ENCODE measurements at regions not wholly inside any gene's neighbourhood (a gene's known extent, or its start where the extent isn't known, plus 50 kb on each side); places are given as distances from the start of the nearest gene placed in this dataset.

GRCh38 chr3:86175593-86176444, 815.1 kb downstream of the VGLL3 start:
- no peak for DNase-seq (ENCODE audit: low read depth)

GRCh38 chr3:86175051-86175536, 815.9 kb downstream of the VGLL3 start:
- no peak for DNase-seq (ENCODE audit: low read depth)

GRCh38 chr3:86173401-86173800, 817.5 kb downstream of the VGLL3 start:
- DNase-seq (ENCODE audit: low read depth), result no peak

GRCh38 chr3:86168512-86168911, 822.4 kb downstream of the VGLL3 start:
- no peak for DNase-seq (ENCODE audit: low read depth)

GRCh38 chr3:86162521-86162920, 828.4 kb downstream of the VGLL3 start:
- DNase-seq (ENCODE audit: low read depth), result no peak

GRCh38 chr3:86161493-86161892, 829.5 kb downstream of the VGLL3 start:
- no peak for DNase-seq (ENCODE audit: low read depth)

- DNase-seq (ENCODE audit: low read depth), result no peak
Measured at GRCh38 chr3:86152620-86153019, 838.3 kb downstream of the VGLL3 start.

- DNase-seq (ENCODE audit: low read depth), result no peak
Measured at GRCh38 chr3:86149054-86149453, 841.9 kb downstream of the VGLL3 start.

GRCh38 chr3:86147119-86147518, 843.8 kb downstream of the VGLL3 start:
- no peak for DNase-seq (ENCODE audit: low read depth)

GRCh38 chr3:86126552-86126951, 864.4 kb downstream of the VGLL3 start:
- DNase-seq (ENCODE audit: low read depth), result no peak

Data from forelimb muscle (tissue), 1 donor.